PFSK-1 (cell line): ENCODE measurements at regions not wholly inside any gene's neighbourhood (a gene's known extent, or its start where the extent isn't known, plus 50 kb on each side); places are given as distances from the start of the nearest gene placed in this dataset.

Experiments used
- FOXP2 ChIP-seq: optimal IDR thresholded peaks from 2 replicates; pipeline ENCODE3; 2011; ENCODE audit warnings: borderline replicate concordance, control low read depth, inconsistent platforms; ENCODE audit not compliant: insufficient read depth; ENCODE audit errors: extremely low read length, extremely low read depth
- POLR2AphosphoS5 ChIP-seq: IDR thresholded peaks from 2 replicates; pipeline ENCODE4 v1.6.1; 2012; ENCODE audit warnings: low read depth, mild to moderate bottlenecking, control low read depth, low read length, moderate library complexity
- REST ChIP-seq, 2 experiments: IDR thresholded peaks; 2 replicates each; pipeline versions ENCODE4 v1.6.1 to v1.8.0; 2011 to 2012; ENCODE audit warnings: low read depth in 2 of 2, low read length in 2 of 2, control low read depth in 1 of 2, inconsistent platforms in 1 of 2, mild to moderate bottlenecking in 1 of 2, moderate library complexity in 1 of 2; ENCODE audit not compliant: insufficient read depth in 1 of 2
- SIN3A ChIP-seq: IDR thresholded peaks from 2 replicates; pipeline ENCODE4 v1.6.1; 2012; ENCODE audit warnings: mild to moderate bottlenecking, low read length, moderate library complexity, borderline replicate concordance; ENCODE audit not compliant: insufficient read depth
- TAF1 ChIP-seq: IDR thresholded peaks from 2 replicates; pipeline ENCODE4 v1.6.1; 2012; ENCODE audit warnings: low read length, control low read depth, borderline replicate concordance; ENCODE audit not compliant: insufficient read depth

DNA sequence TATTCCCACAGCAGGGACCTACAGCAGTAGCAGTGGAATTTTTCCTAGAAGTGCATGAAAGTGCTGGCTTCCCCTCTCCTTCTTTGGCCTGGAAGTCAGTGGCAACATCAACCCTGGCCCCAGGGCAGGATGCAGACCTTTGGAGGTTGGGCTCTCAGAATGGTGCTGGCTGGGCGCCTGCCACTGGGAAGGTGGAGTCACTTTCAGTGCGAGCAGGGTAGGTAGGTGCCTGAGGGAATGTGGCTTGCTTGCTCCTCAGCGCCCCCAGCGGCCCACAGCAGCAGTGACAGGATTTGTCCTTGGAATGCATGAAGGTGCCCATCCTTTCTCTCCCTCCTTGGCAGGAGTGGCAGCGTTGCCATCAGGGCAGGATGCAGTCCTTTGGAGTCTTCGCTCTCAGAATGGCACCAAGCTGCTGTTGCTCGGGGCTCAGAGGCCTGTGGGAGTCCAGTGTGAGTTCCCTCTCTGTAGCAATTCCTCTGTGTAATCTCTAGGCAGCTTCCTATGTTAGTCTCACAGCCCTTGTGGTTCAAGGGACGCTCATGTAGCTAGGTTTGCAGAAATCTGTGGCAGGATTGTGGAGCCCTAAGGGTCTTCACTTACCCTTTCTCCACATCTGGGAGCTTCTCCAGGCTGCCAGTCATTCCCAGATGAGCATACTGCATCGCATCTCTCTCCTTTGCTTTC is 354.4 kb upstream of the DACH1 start:
- TF ChIP-seq TAF1: no peak
- no peak for TF ChIP-seq REST (IDR thresholded peaks at IDR 0.05; ENCODE audit: insufficient read depth in 1 of 2, low read depth in 2 of 2, low read length in 2 of 2)
- TF ChIP-seq SIN3A: no peak
- TF ChIP-seq FOXP2: no peak
- no peak for TF ChIP-seq POLR2AphosphoS5

DNA sequence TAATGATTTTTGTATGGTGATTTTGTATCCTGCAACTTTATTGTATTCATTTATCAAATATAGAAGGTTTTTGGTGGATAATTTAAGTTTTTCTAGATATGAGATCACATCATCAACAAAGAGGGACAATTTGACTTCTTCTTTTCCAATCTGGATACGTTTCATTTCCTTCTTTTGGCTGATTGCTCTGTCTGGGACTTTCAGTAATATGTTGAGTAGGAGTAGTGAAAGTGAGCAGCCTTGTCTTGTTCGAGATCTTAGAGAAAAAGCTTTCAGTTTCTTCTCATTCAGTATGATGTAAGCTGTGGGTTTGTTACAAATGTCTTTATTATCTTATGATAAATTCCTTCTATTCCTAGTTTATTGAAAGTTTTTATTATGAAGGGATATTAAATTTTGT is 352.0 kb upstream of the DACH1 start:
- TF ChIP-seq TAF1: no peak
- no peak for TF ChIP-seq REST (IDR thresholded peaks at IDR 0.05; ENCODE audit: insufficient read depth in 1 of 2, low read depth in 2 of 2, low read length in 2 of 2)
- TF ChIP-seq POLR2AphosphoS5: no peak
- TF ChIP-seq FOXP2: no peak
- no peak for TF ChIP-seq SIN3A

DNA sequence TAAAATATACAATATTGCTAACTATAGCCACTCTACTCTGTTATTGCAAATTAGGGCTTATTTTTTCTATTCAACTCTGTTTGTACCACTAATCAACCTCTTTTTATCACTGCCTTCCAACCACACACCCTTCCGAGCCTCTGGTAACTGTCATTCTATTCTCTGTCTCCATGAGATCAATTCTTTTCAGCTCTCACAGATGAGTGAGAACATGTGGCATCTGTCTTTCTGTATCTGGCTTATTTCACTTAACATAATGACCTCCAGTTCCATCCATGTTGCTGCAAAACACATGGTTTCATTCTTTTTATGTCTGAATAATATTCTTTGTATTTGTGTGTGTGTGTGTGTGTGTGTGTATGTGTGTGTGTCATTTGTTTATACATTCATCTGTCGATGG is 350.1 kb upstream of the DACH1 start:
- TF ChIP-seq SIN3A (no peak), TAF1 (no peak), REST (IDR thresholded peaks at IDR 0.05; ENCODE audit: insufficient read depth in 1 of 2, low read depth in 2 of 2, low read length in 2 of 2) (no peak), POLR2AphosphoS5 (no peak)

DNA sequence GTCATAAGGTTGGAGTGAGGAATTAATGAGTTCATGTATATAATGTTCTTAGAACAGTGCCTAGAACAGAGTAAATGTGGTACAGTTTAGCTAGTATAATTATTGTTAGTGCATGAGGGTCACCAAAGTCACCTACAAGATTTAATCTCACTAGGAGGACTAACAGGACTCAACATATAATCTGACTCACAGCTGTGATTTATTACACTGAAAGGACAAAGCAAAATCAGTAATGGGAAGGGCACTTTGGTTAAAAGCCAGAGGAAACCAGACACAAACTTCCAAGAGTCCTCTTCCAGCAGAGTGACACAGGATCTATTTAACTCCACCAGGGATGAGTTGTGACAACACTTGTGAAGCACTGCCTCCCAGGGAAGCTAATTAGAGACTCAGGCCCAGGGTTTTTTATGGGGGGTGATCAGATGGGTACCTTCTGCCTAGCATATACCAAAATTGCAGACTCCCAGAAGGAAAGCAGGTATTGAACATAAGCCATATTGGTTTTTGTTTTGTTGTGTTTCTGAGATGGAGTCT is 341.2 kb upstream of the DACH1 start:
- TF ChIP-seq TAF1: no peak

GRCh38 chr13:72205773-72206172 is 338.8 kb upstream of the DACH1 start:
- TF ChIP-seq SIN3A (no peak), POLR2AphosphoS5 (no peak), FOXP2 (no peak), TAF1 (no peak), REST (IDR thresholded peaks at IDR 0.05; ENCODE audit: insufficient read depth in 1 of 2, low read depth in 2 of 2, low read length in 2 of 2) (no peak)
